ENCODE measurements at regions not wholly inside any gene's neighbourhood (a gene's known extent, or its start where the extent isn't known, plus 50 kb on each side); places are given as distances from the start of the nearest gene placed in this dataset.

DNA sequence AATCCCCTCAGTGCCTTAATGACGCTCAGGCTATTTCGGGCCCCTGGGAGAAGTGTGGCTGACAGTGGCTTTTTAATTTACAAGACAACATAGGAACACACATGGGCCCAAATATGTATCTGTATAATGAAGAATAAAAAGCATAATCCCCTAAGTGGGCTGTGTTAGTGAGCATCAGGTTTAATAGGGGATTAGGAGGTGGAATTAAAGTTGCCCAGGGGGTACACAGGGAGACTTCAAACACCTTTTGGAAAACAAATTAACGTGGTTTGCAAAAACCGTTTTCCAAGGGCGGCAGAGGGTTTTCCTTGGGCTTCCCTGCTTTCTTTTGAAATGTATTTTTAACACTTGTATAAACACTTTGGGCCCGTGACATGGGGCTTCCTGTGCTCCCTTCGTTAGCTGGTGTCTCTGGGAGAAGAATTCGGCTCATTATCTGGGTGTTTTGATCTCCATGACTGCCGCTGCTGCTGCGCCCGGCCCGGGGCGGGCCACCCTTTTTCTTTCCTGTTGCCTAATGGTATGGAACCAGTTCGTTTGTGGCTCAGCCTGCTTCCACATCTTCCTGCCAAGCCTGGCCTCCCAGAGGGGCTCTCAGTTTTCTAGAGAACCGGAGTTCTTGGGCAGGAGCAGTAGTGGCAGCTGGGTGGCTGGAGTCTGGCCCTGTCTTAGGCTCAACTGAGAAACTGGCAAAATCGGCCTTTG, 173.0 kb downstream of the MACROH2A1 start:
- FAIRE-seq (no peak), ATAC-seq (no peak)
- WGBS (ENCODE audit: missing lambda C conversion rate), result 79% methylated on average over 16 of the region's 16 CpGs

DNA sequence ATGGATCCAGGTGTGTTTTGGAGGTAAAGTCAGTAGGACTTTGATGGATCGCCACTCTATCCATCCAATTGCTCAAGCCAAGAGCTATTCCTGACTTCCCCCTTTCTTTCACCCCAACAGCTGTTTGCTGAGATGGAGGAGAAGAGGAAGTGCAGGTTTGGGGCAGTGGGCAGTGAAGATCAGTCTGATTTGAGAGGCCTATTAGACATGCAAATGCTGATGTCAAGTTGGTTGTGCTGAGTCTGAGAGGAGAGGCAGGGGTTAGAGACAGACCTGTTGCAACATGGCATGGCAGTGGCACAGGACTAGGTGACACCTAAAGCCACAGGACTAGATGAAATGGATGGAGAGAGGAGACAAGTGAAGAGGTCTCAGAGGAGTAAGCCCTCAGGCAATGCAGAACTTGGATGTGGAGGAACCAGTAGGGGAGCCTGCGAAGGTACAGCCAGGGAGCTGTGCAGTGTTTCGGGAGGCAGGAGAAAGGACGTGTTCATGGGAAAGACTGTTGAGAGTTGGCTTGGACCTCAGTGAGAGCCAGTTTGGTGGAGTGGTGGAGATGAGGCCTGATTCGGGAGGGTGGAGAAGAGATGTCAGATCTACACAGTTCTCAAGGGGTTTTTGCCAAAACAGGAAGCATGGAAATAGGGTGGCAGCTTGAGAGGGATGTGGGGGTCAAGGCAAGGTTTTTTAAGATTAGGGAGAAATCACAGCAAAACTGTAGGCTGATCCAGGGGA, 175.0 kb downstream of the MACROH2A1 start:
- ChIA-PET POLR2A (no interaction called here), CTCF (interaction anchor here (0.9 to 1.6 kb wide), 3 partner anchors 10 to 33 kb away, joined by 3 to 5 read pairs (median 4); no protein-coding TSS in a partner anchor)
- Histone ChIP-seq H3K4me2 (no peak overlapping the region), H3K4me1 (no peaks in the 10 kb centered on the region), H3K9me3 (no peaks in the 10 kb centered on the region), H3K27ac (no peak overlapping the region), H3K4me3 (no peak overlapping the region)
- no peak for FAIRE-seq
- DNase-seq (ENCODE audit: low read depth in 1 of 2, low spot score in 1 of 2), result no peak
- WGBS (ENCODE audit: missing lambda C conversion rate), result 78% methylated on average over 5 of the region's 5 CpGs
- ATAC-seq, result no peak
- TF ChIP-seq, protein P1, sequence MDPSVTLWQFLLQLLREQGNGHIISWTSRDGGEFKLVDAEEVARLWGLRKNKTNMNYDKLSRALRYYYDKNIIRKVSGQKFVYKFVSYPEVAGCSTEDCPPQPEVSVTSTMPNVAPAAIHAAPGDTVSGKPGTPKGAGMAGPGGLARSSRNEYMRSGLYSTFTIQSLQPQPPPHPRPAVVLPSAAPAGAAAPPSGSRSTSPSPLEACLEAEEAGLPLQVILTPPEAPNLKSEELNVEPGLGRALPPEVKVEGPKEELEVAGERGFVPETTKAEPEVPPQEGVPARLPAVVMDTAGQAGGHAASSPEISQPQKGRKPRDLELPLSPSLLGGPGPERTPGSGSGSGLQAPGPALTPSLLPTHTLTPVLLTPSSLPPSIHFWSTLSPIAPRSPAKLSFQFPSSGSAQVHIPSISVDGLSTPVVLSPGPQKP (IDR thresholded peaks at IDR 0.05; ENCODE audit: low read depth, low read length), result no peak
- TF ChIP-seq JUN (IDR thresholded peaks at IDR 0.05), result no peak
- TF ChIP-seq FOSL2 (IDR thresholded peaks at IDR 0.05), result no peak
- no peak for TF ChIP-seq FOSL2 (CRISPR knock-in tag; IDR thresholded peaks at IDR 0.05)
- no peak for TF ChIP-seq ZFP36 (IDR thresholded peaks at IDR 0.05; ENCODE audit: borderline replicate concordance, partially characterized antibody)
- TF ChIP-seq NPAS2 (CRISPR knock-in tag; IDR thresholded peaks at IDR 0.05; ENCODE audit: borderline replicate concordance), result no peak
- no peak for TF ChIP-seq RARB (CRISPR knock-in tag; IDR thresholded peaks at IDR 0.05)
- TF ChIP-seq POLR2AphosphoS2 (conservative IDR thresholded peaks at IDR 0.05; ENCODE audit: low read length), result no peak
- no peak for TF ChIP-seq JUNB (IDR thresholded peaks at IDR 0.05)
- no peak for TF ChIP-seq PHF8 (IDR thresholded peaks at IDR 0.05; ENCODE audit: borderline replicate concordance, low read depth)
- no peak for TF ChIP-seq FOSB (CRISPR knock-in tag; IDR thresholded peaks at IDR 0.05)
- TF ChIP-seq ESRRA (IDR thresholded peaks at IDR 0.05; ENCODE audit: borderline replicate concordance, low read length), result no peak
- TF ChIP-seq, protein P2, sequence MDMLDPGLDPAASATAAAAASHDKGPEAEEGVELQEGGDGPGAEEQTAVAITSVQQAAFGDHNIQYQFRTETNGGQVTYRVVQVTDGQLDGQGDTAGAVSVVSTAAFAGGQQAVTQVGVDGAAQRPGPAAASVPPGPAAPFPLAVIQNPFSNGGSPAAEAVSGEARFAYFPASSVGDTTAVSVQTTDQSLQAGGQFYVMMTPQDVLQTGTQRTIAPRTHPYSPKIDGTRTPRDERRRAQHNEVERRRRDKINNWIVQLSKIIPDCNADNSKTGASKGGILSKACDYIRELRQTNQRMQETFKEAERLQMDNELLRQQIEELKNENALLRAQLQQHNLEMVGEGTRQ (IDR thresholded peaks at IDR 0.05), result no peak
- TF ChIP-seq KDM5A (IDR thresholded peaks at IDR 0.05), result no peak
- TF ChIP-seq, protein P3, sequence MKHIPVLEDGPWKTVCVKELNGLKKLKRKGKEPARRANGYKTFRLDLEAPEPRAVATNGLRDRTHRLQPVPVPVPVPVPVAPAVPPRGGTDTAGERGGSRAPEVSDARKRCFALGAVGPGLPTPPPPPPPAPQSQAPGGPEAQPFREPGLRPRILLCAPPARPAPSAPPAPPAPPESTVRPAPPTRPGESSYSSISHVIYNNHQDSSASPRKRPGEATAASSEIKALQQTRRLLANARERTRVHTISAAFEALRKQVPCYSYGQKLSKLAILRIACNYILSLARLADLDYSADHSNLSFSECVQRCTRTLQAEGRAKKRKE (CRISPR knock-in tag; IDR thresholded peaks at IDR 0.05; ENCODE audit: low read depth), result no peak
- TF ChIP-seq ZC3H11A (IDR thresholded peaks at IDR 0.05), result no peak
- no peak for TF ChIP-seq RAD21 (conservative IDR thresholded peaks at IDR 0.05 in 1 of 2, IDR thresholded peaks at IDR 0.05 in 1 of 2)
- no peak for TF ChIP-seq MAZ (IDR thresholded peaks at IDR 0.05; ENCODE audit: borderline replicate concordance, low read depth, low read length)

More for the DNA sequence above, 173.0 kb downstream of the MACROH2A1 start:
- ChIA-PET POLR2A (no interaction called here), CTCF (no interaction called here)
- Histone ChIP-seq H3K4me1 (peaks cover 18% of the 10 kb centered on the region), H3K4me2 (no peak overlapping the region), H3K4me3 (no peak overlapping the region), H3K9me3 (no peaks in the 10 kb centered on the region), H3K27ac (peak overlapping the region in 1 of 2 experiments; percentile 9; a peak in 1 of 6 replicates)
- TF ChIP-seq RARB (CRISPR knock-in tag; IDR thresholded peaks at IDR 0.05) (no peak), CEBPB (IDR thresholded peaks at IDR 0.05) (no peak), EHF (CRISPR knock-in tag; IDR thresholded peaks at IDR 0.05) (no peak), ZSCAN20 (CRISPR knock-in tag; IDR thresholded peaks at IDR 0.05) (no peak), ZNF302 (CRISPR knock-in tag; IDR thresholded peaks at IDR 0.05) (no peak), ZFP36 (IDR thresholded peaks at IDR 0.05; ENCODE audit: borderline replicate concordance, partially characterized antibody) (no peak), EP300 (IDR thresholded peaks at IDR 0.05) (no peak), JUN (IDR thresholded peaks at IDR 0.05) (no peak), EHMT2 (IDR thresholded peaks at IDR 0.05; ENCODE audit: low read depth) (no peak), RAD21 (conservative IDR thresholded peaks at IDR 0.05 in 1 of 2, IDR thresholded peaks at IDR 0.05 in 1 of 2) (no peak), POLR2AphosphoS2 (conservative IDR thresholded peaks at IDR 0.05; ENCODE audit: low read length) (no peak)
- TF ChIP-seq, protein P3 (CRISPR knock-in tag; IDR thresholded peaks at IDR 0.05; ENCODE audit: low read depth), result no peak
- TF ChIP-seq, protein P4, sequence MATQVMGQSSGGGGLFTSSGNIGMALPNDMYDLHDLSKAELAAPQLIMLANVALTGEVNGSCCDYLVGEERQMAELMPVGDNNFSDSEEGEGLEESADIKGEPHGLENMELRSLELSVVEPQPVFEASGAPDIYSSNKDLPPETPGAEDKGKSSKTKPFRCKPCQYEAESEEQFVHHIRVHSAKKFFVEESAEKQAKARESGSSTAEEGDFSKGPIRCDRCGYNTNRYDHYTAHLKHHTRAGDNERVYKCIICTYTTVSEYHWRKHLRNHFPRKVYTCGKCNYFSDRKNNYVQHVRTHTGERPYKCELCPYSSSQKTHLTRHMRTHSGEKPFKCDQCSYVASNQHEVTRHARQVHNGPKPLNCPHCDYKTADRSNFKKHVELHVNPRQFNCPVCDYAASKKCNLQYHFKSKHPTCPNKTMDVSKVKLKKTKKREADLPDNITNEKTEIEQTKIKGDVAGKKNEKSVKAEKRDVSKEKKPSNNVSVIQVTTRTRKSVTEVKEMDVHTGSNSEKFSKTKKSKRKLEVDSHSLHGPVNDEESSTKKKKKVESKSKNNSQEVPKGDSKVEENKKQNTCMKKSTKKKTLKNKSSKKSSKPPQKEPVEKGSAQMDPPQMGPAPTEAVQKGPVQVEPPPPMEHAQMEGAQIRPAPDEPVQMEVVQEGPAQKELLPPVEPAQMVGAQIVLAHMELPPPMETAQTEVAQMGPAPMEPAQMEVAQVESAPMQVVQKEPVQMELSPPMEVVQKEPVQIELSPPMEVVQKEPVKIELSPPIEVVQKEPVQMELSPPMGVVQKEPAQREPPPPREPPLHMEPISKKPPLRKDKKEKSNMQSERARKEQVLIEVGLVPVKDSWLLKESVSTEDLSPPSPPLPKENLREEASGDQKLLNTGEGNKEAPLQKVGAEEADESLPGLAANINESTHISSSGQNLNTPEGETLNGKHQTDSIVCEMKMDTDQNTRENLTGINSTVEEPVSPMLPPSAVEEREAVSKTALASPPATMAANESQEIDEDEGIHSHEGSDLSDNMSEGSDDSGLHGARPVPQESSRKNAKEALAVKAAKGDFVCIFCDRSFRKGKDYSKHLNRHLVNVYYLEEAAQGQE (IDR thresholded peaks at IDR 0.05), result no peak
- TF ChIP-seq, protein P5, sequence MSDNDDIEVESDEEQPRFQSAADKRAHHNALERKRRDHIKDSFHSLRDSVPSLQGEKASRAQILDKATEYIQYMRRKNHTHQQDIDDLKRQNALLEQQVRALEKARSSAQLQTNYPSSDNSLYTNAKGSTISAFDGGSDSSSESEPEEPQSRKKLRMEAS (IDR thresholded peaks at IDR 0.05), result no peak
- DNase-seq (ENCODE audit: low read depth in 1 of 2, low spot score in 1 of 2), result no peak

Measured in A549 (cell line).